Cardiac septum (tissue), 1 donor: ENCODE measurements at regions not wholly inside any gene's neighbourhood (a gene's known extent, or its start where the extent isn't known, plus 50 kb on each side); places are given as distances from the start of the nearest gene placed in this dataset.

Source experiments
- DNase-seq: peaks from one replicate; pipeline ENCODE4 v3.0.0-alpha.2; 2020; ENCODE audit warnings: low spot score
- intact Hi-C: fragments of 100-400 bp; cut with DNase I; formaldehyde crosslinking; loops from one replicate; pipeline ENCODE4 v1.14.0; 2022
- donor health status: DM: no; HTN: no; CAD: no.

DNA sequence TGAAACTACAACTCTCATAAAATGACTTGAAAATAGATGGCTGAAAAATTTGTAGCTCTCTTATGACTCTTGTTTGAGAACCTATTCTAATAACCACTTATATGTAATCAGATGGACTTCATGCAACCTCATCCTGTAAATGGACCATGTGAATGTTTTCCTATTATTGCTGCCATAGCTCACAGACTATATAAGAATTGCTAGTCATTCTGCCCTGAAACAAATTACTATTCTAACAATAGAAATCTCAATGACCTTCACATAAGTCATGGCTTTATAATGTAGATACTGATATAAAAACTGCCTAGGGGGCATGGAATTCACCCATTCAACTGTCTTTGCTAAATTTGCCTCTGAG lies 1111.0 kb upstream of the ATXN8OS start:
- intact Hi-C loops = no loop called here
- DNase-seq = no peak

DNA sequence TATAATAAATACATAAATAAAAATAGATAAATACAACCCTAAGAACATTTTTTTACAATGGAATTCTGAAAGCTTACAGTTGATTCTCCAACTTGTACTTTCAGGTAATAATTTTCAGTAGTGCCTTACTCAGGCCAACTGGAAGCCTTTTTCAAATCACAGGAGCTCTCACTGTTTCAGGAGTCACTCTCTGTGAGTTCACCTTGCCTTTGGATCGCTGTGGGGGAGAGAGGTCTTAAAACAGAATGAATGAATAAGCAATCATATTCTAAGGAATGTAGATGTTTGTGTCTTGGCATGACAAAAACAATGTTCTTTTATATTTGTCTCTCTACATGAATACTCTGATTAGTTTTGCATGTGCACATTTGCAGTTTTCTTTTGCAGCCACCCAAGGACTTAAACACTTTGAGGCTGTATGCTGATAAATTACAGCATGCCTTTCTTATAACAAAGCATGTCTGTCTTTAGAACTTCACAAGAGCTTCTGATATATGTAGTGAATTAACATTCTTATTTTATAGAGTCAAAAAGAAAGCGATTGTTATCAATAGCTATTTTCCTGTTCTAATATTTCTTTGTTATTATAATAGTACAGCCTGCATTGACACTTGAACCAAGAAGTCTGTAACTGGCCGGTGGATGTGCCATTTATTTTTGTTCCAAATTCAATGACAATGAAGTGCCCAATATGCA lies 1111.5 kb upstream of the ATXN8OS start:
- intact Hi-C loops = no loop called here
- no peak for DNase-seq

DNA sequence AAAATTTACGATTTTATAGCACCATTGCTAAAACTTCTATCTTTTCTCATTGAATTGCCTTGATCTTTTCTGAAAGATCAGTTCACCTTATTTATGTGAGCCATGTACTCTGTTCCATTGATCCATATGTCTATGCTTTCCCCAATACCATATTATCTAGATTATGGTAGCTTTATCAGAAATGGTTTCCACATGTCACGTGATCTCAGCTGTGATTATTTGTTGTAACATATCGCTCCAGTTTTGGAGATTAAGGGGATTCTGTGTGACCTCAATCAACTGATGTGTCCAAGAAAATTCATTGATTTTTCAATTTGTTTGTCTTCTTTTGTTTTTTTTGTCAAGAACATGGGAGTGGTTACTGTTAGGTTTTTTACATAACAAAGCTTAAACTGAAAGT lies 1114.5 kb upstream of the ATXN8OS start:
- intact Hi-C loops = no loop called here
- DNase-seq = no peak

DNA sequence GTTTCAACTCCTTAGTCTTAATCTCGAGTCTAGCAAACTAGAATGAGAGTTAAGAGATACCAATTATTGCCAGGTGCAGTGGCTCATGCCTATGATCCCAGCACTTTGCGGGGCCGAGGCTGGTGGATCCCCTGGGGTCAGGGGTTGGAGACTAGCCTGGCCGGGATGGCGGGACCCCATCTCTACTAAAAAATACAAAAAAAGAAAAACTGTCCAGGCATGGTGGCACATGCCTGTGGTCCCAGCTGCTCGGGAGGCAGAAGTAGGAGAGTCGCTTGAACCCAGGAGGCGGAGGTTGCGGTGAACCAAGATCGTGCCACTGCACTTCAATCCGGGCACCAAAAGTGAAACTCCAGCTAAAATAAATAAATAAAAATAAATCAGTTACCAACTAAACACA lies 1119.5 kb upstream of the ATXN8OS start:
- DNase-seq = no peak
- intact Hi-C loops = no loop called here

DNA sequence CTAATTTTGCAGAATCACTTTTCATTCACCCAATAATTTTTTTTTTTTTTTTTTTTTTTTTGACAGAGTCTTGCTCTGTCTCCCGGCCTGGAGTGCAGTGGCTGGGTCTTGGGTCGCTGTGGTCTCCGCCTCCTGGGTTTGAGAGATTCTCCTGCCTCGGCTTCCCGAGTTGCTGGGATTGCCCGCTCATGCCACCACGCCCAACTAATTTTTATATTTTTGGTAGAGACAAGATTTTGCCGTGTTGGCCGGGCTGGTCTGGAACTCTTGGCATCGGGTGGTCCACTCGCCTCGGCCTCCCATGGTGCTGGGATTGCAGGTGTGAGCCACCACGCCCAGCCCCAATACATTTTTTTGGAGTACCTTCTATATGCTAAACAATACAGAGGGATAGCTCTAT lies 1120.0 kb upstream of the ATXN8OS start:
- DNase-seq = no peak
- intact Hi-C loops = no loop called here

DNA sequence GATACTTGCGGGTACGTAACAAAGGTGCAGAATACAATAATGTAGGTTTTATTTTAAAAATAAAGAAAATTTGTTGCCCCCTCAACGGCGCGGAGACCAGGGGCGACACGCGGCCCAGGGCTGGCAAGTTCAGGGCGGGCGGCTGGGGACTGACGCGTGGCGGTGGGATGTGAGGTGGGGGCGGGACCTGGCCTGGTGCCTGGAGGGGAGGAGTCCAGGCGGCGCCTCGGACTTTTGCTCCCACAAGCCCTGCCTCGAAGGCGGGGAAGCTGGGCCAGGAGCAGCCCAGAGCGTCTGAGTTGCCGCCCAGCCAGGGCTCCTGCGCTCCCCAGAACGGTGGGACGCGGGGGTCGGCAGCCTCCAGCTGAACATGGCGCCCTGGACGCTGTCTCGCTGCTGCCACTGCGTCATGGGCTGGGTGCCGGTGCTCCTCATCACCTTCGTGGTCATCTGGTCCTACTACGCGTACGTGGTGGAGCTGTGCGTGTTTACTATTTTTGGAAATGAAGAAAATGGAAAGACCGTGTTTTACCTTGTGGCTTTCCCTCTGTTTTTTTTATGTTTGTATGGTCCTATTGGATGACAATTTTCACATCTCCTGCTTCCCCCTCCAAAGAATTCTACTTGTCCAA lies 1122.8 kb upstream of the ATXN8OS start:
- intact Hi-C loops = no loop called here
- DNase-seq = peak; percentile 73

DNA sequence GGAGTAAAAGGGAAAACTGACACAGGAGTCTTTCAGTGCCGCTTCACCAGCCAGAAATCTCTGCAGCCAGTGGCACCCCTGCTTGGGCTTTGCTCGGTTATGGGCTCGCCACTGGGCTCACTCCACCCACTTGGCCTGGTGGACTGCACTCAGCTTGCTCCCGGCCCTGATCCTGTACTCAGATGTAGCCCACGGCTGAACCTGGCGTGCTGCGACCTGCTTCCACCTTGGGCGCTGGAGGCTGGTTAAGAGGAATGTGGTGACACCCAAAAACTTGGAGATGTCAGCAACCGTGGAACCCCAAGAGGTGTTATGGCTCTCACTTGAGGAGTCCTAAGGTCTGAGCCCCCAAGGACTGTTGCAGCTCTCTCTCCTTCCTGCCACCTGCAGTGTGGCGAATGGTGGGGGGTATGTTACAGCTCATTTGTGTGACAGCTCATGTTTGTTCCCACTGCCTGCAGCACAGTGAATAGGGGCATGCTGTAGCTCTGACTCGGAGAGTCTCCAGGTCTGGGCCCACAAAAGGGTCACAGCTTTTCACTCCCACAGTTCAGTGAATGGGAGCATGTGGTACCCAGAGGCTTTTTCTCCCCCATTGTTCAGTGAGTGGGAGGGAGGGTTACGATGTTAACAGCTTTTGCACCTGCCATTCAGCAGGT lies 1124.5 kb upstream of the ATXN8OS start:
- no peak for DNase-seq
- intact Hi-C loops = no loop called here

DNA sequence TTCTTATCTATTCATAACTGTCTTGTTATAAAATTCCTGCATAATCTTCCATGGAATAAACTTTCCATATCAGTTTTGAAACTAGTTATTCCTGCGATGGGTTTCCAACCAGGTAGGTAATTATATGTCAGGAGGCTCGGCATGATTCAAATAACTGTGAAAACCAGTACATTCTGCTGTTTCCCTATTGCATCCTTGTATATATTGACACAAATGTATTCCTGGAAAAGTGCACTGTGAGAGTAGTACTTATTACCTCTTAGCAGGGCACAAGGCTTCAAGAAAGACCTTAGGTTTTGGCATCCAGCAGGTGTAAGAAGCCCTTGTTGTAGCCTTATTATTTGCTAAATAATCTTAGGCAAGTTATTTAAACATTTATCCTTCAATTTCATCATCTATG lies 1131.3 kb upstream of the ATXN8OS start:
- no peak for DNase-seq
- intact Hi-C loops = no loop called here

DNA sequence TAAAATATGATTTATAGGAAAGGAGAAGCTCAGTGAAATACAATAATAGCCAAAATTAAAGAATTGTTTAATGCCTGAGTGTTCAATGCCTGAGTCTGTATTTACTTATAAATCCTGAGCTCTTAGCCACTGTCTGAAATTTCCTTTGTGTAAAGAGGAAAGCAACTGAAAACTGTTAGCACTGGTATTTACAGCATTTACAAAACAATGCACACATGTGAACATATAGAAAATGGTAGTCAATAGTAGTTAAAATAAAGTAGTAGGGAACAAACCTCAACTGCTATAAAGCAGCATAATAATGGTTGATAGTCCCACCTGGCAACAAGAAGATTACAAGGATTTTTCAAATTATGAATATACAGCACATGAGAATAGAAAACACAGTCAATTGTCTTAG lies 1137.1 kb upstream of the ATXN8OS start:
- DNase-seq = no peak
- intact Hi-C loops = no loop called here

DNA sequence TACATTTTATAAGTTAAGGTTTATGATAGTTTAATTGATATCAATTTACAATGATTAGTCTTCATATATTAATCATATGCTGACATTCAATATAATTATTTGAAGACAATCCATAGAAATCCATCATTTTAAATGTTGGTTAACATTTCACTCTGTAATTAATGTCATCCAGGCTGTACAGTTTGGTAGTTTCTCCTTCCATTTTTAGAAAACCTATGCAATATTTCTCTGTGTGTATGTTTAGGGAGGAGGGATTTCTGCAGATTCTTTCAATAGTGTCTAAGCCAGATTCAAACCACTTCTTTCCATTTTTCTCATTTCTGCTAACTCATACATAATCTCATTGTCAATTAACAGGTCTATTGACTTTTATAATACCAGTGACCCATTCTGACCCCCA lies 1159.0 kb upstream of the ATXN8OS start:
- DNase-seq = no peak
- intact Hi-C loops = no loop called here

DNA sequence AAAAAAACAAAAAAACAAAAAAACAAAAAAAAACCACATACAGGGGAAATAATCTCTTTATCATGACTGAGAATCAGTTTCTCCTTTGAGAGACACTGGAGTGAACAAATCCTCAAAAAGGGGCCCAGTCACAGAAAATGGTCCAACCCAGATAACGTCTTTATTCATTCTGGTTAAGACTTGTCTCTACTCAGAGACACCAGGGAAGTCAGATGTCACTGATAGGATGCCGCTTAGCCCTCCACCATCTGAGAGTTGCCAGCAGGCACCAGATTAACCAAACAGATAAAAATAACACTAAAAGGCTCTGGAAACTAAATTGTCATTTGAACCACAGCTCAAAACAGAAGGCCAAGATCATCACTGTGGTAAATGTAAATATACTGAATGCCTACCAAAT lies 1163.4 kb upstream of the ATXN8OS start:
- DNase-seq = no peak
- intact Hi-C loops = no loop called here

DNA sequence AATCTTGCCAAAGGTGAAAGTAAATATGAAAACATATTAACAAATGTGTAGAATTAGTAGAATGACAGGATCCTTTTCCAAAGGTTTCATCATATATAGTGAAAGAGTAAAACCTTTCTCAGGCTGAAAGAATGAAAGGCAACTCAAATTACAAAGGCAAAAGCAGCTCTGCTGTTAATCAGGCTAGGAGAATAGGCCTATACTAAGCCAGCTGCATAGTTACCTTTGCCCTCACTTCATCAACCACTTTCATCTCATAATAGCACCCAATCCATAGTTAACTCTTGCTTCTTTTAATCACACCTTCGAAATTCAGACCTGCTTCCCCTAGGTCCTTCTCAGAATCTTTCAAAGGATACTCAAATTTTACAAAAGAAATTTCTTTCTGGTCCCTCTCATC lies 1167.6 kb upstream of the ATXN8OS start:
- no peak for DNase-seq
- intact Hi-C loops = no loop called here

DNA sequence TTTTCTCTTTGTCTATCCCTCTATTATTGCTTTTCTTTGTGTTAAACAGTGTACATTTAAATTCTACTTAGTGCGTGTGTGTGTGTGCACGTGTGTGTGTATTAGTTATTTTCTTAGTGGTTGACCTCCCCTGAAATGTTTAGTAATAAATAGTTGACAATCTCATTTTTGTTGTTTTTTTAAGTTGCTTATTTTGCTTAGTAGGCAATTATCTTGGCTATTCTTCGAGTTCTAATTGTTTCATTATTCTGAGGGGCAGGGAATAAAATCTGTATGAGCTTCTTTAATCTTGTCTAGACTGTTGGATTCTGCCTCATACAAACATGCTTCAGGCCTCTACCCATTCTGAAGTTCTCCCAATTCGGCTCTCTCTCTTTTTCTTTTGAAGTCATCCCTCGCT lies 1169.0 kb upstream of the ATXN8OS start:
- DNase-seq = no peak
- intact Hi-C loops = no loop called here

DNA sequence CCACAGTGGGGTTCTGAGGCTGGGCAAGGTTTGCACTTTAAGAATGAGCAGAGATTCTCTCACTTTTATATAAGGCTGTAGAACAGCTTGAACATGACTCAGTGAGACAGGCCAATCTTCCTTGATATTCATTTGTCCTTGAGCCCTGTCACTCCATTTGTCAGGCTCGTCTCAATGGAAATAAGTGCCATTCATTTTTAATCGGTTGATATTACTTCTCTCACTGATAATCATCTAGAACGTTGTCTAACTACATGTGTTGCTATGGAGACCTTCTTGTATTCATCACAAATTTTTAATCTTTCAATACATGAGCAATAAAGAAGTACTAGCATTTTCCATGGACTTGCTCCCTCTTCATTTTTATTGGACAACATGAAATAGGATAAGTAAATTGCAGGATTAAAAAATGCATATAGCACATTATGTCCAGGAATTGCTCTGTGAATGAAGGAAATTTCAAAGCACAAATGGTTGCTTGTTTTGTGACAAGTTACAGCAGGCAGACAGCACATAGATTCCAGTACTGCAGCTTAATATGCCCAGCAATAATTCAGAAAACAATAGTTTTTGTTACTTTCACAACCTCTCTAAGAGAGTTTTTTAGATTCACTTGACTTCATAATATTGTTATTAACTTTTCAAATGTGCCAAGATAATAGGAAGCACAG lies 1178.4 kb upstream of the ATXN8OS start:
- intact Hi-C loops = no loop called here
- DNase-seq = no peak

DNA sequence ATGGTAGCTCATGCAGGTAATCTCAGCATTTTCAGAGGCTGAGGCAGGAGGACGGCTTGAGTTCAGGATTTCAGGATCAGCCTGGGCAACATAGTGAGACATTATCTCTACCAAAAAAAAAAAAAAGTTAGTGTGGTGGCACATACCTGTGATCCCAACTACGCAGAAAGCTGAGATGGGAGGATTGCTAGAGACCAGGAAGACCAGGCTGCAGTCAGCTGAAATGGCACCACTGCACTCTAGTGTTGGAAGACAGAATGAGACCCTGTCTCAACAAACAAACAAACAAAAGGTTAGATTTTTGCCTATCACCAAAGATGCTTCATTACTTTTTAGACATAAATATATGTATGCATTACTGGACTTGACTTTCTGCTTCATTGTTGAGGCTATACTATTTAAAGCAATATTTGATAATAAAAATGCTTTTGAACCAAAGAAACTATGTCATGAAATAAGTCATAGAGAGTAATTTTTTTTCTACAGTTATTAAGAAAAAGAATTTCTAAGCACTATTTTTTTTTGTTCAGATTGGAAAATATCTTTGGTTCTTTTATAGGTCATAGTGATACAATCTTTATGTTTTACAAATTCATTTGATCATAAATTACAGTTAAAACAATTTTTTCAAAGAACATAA lies 1180.1 kb upstream of the ATXN8OS start:
- intact Hi-C loops = no loop called here
- no peak for DNase-seq

DNA sequence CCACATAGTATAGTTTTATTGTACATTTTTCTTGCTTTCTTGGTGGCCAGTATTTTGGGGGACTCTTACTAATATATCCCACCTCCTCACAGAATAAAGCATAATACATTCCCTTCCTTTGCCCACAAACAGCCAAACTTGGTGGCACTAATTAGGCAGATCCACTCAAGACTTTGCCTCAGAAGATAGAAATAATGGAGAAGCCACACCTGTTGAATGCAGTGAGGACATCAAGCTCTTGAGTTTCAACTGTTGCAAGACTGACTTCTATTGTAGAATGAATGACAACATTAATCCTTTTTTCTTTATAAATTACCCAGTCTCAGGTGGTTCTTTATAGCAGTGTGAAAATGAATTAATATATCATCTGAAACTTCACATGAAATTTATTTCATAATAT lies 1183.6 kb upstream of the ATXN8OS start:
- DNase-seq = no peak
- intact Hi-C loops = no loop called here

DNA sequence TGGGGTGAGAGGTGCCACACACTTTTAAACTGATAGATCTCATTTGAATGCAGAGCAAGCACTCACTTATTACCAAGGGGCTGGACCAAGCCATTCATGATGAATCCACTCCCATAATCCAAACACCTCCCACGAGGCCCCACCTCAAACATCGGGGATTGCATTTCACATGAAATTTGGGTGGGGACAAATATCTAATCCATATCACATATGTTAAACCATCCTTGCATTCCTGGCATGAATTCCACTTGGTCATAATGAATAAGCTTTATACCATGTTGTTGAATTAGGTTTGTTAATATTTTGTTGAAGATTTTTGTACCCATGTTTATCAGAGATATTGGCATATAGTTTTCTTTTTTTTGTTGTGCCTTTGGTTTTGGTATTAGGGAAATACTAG lies 1198.7 kb upstream of the ATXN8OS start:
- intact Hi-C loops = no loop called here
- no peak for DNase-seq

DNA sequence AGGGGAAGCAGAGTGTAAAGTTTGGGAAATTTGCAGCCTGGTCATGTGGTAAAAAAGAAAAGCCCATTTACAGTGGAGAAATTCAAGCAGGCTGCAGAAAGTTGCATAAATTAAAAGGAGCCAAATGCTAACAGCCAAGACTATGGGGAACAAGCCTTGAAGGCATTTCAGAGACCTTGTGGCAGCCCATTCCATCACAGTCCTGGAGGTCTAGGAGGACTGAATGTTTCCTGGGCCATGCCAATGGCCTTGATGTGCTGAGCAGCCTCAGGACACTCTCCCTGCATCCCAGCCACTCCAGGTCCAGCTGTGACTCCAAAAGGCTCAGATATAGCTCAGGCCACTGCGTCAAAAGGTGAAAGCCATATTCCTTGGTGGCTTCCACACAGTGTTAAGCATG lies 1202.4 kb upstream of the ATXN8OS start:
- intact Hi-C loops = no loop called here
- DNase-seq = no peak

DNA sequence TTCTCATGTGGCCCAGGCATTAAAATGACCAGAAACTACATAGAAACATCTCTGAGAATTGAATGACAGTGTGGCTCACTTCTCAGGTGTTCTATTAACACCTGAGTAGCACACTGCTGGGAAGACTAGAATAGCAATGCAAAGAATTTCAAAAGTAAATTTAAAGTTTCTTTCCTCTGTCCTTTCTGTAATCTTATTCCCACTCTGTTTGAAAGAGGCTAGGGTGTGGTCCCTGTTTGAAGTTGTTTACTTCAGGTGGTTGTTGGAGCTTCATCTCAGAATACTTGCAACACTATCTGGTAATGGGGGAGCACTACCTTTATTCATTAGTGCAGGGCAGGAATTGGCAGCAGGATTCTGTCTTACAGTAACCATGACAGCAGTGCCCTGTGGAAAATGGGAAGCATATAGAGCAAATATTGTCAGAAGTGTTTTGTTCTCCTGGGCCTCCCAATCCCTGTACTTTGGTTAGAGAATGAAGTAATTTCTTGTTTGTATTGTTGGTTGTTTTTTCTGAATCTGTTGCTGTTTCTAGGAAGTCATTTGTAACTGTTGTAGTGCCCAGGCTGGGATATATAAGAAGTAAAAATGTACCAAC lies 1210.2 kb upstream of the ATXN8OS start:
- no peak for DNase-seq
- intact Hi-C loops = no loop called here

DNA sequence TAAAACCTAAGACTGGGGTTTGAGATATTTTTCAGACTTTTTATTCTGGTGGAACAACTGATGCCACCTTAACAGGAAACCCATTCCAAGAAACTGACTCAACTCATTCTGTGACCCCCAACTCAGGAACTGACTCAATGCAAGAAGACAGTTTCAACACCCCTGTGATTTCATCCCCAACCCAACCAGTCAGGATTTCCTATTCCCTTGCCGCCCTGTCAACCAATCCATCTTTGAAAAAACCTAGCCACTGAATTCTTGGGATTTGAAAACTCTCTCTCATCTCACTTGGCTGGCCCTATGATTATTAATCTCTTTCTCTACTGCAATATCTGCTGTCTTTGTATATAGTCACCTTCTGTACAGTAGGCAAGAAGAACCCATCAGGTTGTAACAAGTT lies 1211.9 kb upstream of the ATXN8OS start:
- intact Hi-C loops = no loop called here
- DNase-seq = no peak
